SHP77 (cell line): ENCODE measurements at regions not wholly inside any gene's neighbourhood (a gene's known extent, or its start where the extent isn't known, plus 50 kb on each side); places are given as distances from the start of the nearest gene placed in this dataset.

ENCODE experiments used
- DNase-seq, 2 experiments: peaks; one replicate each; lab custom pipeline; 2025; lab: John Stamatoyannopoulos, UW

- no peak for DNase-seq
Measured at GRCh38 chr14:34015383-34015782, 64.5 kb upstream of the EGLN3 start.

- DNase-seq: peak; percentile 25 to 57
Measured at GRCh38 chr14:34014936-34015335, 64.1 kb upstream of the EGLN3 start.

- DNase-seq: peak in 1 of 2 experiments; percentile 54
Measured at GRCh38 chr14:34013721-34014060, 62.8 kb upstream of the EGLN3 start.

GRCh38 chr14:34012978-34013720 is 62.3 kb upstream of the EGLN3 start:
- DNase-seq: no peak

GRCh38 chr14:34012369-34012768 is 61.5 kb upstream of the EGLN3 start:
- DNase-seq: no peak

- DNase-seq: no peak
Measured at GRCh38 chr14:34009956-34010355, 59.1 kb upstream of the EGLN3 start.

- no peak for DNase-seq
Measured at GRCh38 chr14:34007902-34008301, 57.0 kb upstream of the EGLN3 start.

GRCh38 chr14:34005901-34006300 is 55.0 kb upstream of the EGLN3 start:
- DNase-seq: no peak

- DNase-seq: no peak
Measured at GRCh38 chr14:34004881-34005280, 54.0 kb upstream of the EGLN3 start.

GRCh38 chr14:34003691-34004090 is 52.8 kb upstream of the EGLN3 start:
- no peak for DNase-seq

- DNase-seq: no peak
Measured at GRCh38 chr14:34003082-34003668, 52.3 kb upstream of the EGLN3 start.
